NAMALWA (cell line): ENCODE measurements at regions not wholly inside any gene's neighbourhood (a gene's known extent, or its start where the extent isn't known, plus 50 kb on each side); places are given as distances from the start of the nearest gene placed in this dataset.

ENCODE experiments used
- DNase-seq: peaks from one replicate; pipeline ENCODE4 v3.0.0-alpha.2; 2015; ENCODE audit warnings: low spot score

- DNase-seq, result no peak
Measured at GRCh38 chr12:25714198-25714984, 161.3 kb upstream of the LMNTD1 start.

- no peak for DNase-seq
Measured at GRCh38 chr12:25715102-25715501, 162.0 kb upstream of the LMNTD1 start.

GRCh38 chr12:25716842-25717241 is 163.8 kb upstream of the LMNTD1 start:
- DNase-seq, result no peak

GRCh38 chr12:25717552-25717951 is 164.5 kb upstream of the LMNTD1 start:
- DNase-seq, result no peak

- no peak for DNase-seq
Measured at GRCh38 chr12:25718081-25718731, 165.1 kb upstream of the LMNTD1 start.

GRCh38 chr12:25719505-25719904 is 166.4 kb upstream of the LMNTD1 start:
- no peak for DNase-seq

GRCh38 chr12:25723336-25723735 is 170.3 kb upstream of the LMNTD1 start:
- no peak for DNase-seq

- no peak for DNase-seq
Measured at GRCh38 chr12:25723921-25724491, 170.9 kb upstream of the LMNTD1 start.

DNA sequence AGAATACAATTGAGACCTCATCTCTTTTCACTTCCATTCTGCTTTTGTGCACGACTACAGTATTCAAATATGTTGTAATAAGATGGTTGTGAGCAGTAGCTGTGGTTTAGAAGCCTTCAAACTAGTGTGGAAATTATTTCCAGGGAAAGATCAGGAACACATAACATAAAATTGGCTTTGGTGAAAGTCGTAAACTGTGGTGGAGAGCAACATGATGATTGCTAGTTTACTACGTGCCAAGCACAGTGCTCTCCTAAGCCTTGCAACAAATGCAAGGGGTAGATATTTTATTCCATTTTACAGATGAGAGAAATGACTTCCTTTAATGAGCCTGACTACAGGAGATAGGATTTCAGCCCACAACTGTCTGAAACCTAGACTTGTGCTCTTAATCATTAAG is 172.4 kb upstream of the LMNTD1 start:
- no peak for DNase-seq

GRCh38 chr12:25725931-25726330 is 172.8 kb upstream of the LMNTD1 start:
- DNase-seq, result no peak

DNA sequence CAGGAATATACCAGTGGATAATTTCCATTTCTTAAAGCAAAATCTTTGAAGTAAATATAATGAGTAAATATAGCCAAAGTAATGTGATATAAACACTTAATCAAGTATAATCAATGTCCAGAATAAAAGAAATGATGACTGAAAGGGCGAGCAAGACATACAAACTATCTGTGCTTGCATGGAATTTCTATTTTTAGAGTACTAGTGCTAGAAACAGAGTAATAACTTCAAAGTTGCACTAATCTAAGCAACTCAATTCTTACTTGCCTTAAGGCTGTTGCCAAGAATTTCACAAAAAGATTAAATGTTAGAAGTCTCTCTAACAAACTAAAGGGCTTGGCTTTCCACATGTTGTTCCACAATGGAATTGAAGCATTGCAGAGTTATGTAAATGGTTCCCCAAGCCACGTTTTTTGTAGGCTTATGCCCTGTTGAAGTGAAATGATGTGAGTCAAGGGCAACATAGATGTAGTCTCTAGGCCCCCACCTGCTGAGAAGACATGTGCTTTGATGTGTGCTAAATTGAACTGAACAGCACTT is 175.0 kb upstream of the LMNTD1 start:
- DNase-seq, result no peak

DNA sequence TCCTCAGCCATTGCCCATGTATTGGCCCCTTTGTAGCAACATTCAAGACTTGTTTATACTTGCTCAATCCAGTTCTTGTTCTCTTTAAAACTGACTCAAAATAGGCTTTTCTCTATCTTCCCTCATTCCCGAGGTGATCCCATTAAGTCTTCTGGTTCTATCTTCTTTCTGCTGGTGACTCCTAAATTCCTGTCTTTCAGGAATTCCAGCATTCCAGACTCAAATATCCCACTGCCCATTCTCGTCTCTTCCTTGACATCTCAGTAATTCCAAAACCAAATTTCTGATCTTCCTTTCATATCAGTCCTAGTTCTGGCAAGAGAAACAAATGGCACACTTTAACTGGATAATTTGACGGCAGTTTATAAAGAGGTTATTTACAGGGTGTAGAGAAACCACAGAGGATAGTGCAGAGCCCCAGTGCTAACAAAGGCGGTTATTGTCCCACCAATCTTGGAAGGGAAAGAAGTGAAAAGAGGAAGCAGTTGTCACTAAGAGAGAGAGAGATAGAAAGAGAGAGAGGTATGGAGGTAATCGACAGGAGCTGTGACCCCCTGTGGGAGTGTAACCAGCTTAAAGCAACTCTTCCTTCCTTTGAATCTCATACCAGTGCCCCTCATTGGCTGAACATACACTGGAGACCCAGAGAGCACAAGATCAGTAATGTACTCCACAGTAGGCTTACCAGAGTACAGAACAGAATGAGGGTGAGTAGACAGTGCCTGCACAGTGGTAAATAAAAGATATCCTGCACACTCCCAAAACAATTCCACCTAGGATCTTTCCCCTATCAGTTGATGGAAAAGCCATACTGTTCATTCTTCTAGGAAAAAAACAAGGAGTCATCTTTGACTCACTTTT is 177.6 kb upstream of the LMNTD1 start:
- no peak for DNase-seq

- no peak for DNase-seq
Measured at GRCh38 chr12:25733541-25733940, 180.5 kb upstream of the LMNTD1 start.

- peak; percentile 53 for DNase-seq
Measured at GRCh38 chr12:25734529-25735180, 181.6 kb upstream of the LMNTD1 start.

GRCh38 chr12:25740617-25741016 is 187.5 kb upstream of the LMNTD1 start:
- DNase-seq, result no peak

DNA sequence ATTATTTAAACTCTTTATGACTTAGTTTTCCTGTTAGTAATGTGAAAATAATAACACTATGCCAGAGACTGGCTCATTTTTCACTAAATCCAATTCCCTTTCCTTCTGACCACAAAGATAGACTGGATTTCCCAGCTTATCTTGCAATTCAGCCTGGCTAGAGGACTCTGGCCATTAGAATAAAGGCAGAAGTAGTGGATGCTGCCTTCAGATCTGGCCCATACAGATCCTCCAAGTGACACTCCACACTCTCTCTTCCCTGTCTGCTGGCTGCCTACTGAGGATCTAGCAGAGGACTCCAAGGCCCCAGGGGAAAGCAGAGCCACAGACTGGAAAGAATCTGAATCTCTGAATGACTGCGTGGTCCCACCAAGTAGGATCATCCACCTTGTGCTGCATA is 188.8 kb upstream of the LMNTD1 start:
- DNase-seq, result no peak

DNA sequence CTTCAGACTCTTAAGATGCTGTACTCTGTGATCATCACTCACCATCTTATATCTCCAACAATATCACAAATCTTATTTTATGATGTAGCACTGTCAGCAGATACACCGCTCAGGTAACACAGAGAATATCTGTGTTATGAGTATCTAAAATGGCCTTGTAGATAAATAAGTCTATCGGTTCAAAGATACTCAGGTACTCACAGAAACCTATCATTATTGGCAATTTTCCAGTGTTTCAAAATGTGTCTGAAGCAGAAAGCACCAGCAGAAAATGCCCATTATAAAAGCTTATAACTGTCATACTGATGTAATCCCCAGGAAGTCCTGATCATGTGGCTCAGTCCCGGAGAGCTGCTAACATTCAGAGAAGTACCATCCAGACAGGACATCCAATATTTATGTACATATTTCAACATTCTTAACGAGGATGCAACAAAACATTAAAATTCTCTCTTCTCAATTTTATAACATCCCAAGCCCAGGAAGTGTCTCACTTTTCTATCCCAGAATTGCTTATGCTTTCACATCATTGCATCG is 190.7 kb upstream of the LMNTD1 start:
- no peak for DNase-seq

- DNase-seq, result no peak
Measured at GRCh38 chr12:25744313-25744712, 191.2 kb upstream of the LMNTD1 start.

DNA sequence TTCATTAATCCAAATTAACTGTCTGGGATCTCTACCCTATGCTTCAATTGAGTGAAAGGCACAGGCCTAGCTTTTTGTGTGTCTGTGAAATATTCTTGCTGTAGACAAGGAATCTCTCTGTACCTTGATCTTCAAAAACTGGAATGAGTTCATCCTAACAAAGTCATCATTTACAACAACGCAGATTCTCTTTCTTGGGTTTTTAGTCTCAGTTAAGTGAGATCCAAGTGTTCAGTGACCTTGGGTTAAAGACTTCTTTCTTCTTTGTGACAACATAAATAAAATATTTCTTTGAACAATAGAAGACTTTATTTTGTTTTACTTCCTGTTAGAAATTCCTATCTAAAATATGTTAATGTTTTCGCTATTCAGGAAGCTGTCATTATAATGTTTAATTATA is 192.2 kb upstream of the LMNTD1 start:
- no peak for DNase-seq

- no peak for DNase-seq
Measured at GRCh38 chr12:25746131-25746530, 193.0 kb upstream of the LMNTD1 start.

DNA sequence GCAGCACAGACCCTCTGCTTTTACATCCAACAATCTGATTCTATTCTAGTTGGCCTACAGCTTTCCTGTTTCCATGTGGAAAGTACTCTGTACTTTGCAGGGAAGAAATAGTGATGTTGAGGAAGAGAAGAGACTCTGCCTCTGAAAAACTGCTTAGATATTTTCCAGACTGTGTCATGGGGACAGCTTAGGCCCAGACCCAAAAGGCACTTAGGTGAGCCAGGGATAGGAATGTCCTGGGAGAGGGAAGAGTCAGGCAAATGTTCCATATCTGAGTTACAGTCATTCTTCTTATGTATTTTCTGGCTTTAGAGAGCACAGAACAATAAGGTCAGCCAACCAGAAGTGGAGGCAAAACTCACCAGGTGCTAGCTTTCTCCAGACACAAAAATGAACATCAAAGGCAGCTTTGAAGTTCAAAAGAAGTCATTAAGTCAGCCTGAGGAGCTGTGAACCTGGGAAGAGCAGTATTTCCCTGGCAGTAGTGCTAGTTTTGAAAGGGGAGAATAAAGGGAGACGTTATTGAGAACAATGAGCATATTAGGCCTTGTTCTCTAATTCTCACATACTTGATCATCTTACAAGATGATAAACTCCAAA is 199.7 kb upstream of the LMNTD1 start:
- DNase-seq, result no peak
